ENCODE measurements at regions not wholly inside any gene's neighbourhood (a gene's known extent, or its start where the extent isn't known, plus 50 kb on each side); places are given as distances from the start of the nearest gene placed in this dataset.
A peak's percentile ranks its signal among the peaks of the same experiment; 100 is the strongest.

GRCh38 chr5:2160811-2161210, 278.1 kb upstream of the IRX4 start:
- H3K27me3 ChIP-seq = peaks cover 4% of the 10 kb centered on the region
- DNase-seq (ENCODE audit: low spot score in 2 of 2) = peak in 1 of 2 donors; percentile 5
- H3K4me1 ChIP-seq = peaks cover 17% of the 10 kb centered on the region
- 68% methylated on average over 2 of the region's 2 CpGs for WGBS
- H3K27ac ChIP-seq = no peak overlapping the region
- H3K36me3 ChIP-seq = no peaks in the 10 kb centered on the region
- H3K9me3 ChIP-seq = no peaks in the 10 kb centered on the region
- TF ChIP-seq EP300 (IDR thresholded peaks at IDR 0.05) (no peak), POLR2A (IDR thresholded peaks at IDR 0.05) (no peak), POLR2AphosphoS5 (IDR thresholded peaks at IDR 0.05) (no peak), CTCF (IDR thresholded peaks at IDR 0.05) (no peak)
- H3K4me3 ChIP-seq = no peak overlapping the region

DNA sequence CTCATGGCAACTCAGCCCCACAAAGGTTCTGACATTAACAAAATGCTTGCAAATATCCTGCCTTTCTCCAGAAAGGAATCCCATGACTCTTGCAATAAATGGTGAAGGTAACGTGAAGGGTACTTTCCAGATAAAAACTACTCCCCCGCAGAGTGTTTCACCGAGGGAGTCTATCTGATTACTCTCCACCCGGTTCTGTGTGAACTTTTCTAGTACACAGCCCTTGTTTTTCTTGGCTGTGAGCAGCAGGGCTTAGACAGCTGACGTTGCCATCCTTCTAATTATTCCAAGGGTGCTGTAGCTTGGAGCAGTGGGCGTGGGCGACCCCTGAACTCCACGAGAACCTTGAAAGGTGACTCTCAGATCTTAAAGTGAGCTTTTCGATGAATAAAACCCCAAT, 276.0 kb upstream of the IRX4 start:
- peak; percentile 19 to 21 for DNase-seq (ENCODE audit: low spot score in 2 of 2)
- 60% methylated on average over 9 of the region's 9 CpGs for WGBS
- Histone ChIP-seq H3K4me1 (peaks cover 17% of the 10 kb centered on the region), H3K36me3 (no peaks in the 10 kb centered on the region), H3K27me3 (no peaks in the 10 kb centered on the region), H3K4me3 (no peak overlapping the region), H3K27ac (no peak overlapping the region), H3K9me3 (no peaks in the 10 kb centered on the region)
- TF ChIP-seq EP300 (IDR thresholded peaks at IDR 0.05) (no peak), CTCF (IDR thresholded peaks at IDR 0.05) (no peak), POLR2AphosphoS5 (IDR thresholded peaks at IDR 0.05) (no peak), POLR2A (IDR thresholded peaks at IDR 0.05) (no peak)

GRCh38 chr5:2158109-2158508, 275.4 kb upstream of the IRX4 start:
- H3K4me1 ChIP-seq = peaks cover 17% of the 10 kb centered on the region
- H3K27ac ChIP-seq = peak overlapping the region; percentile 26
- H3K27me3 ChIP-seq = no peaks in the 10 kb centered on the region
- H3K36me3 ChIP-seq = no peaks in the 10 kb centered on the region
- TF ChIP-seq POLR2AphosphoS5 (IDR thresholded peaks at IDR 0.05) (no peak), CTCF (IDR thresholded peaks at IDR 0.05) (no peak), EP300 (IDR thresholded peaks at IDR 0.05) (no peak), POLR2A (IDR thresholded peaks at IDR 0.05) (no peak)
- 47% methylated on average over 5 of the region's 5 CpGs for WGBS
- H3K9me3 ChIP-seq = no peaks in the 10 kb centered on the region
- DNase-seq (ENCODE audit: low spot score in 2 of 2) = peak; percentile 20 to 40
- no peak overlapping the region for H3K4me3 ChIP-seq

DNA sequence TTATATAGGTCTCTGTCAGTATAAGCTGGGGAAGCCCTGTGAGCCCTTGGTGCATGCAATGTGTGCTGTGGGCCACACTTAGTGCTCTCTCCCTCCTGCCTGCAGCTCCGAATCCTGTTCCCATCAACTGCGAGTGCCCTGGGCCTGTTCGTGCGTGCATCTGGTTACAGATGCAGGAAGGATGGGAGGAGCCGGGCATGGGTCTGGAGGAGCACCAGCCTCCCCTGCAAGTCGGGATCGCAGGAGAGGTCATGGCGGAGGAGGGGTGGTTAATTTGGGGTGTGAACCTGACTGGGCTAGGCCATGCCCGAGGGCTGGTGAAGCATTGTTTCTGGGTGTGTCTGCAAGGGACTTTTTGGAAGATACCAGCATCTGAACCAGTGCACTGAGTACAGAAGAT, 274.6 kb upstream of the IRX4 start:
- H3K27ac ChIP-seq = peak overlapping the region; percentile 26
- TF ChIP-seq POLR2AphosphoS5 (IDR thresholded peaks at IDR 0.05) (no peak), EP300 (IDR thresholded peaks at IDR 0.05) (no peak), CTCF (IDR thresholded peaks at IDR 0.05) (no peak), POLR2A (IDR thresholded peaks at IDR 0.05) (no peak)
- no peaks in the 10 kb centered on the region for H3K27me3 ChIP-seq
- peak in 1 of 2 donors; percentile 58 for DNase-seq (ENCODE audit: low spot score in 2 of 2)
- peaks cover 17% of the 10 kb centered on the region for H3K4me1 ChIP-seq
- H3K9me3 ChIP-seq = no peaks in the 10 kb centered on the region
- H3K36me3 ChIP-seq = no peaks in the 10 kb centered on the region
- 57% methylated on average over 8 of the region's 9 CpGs for WGBS
- no peak overlapping the region for H3K4me3 ChIP-seq

DNA sequence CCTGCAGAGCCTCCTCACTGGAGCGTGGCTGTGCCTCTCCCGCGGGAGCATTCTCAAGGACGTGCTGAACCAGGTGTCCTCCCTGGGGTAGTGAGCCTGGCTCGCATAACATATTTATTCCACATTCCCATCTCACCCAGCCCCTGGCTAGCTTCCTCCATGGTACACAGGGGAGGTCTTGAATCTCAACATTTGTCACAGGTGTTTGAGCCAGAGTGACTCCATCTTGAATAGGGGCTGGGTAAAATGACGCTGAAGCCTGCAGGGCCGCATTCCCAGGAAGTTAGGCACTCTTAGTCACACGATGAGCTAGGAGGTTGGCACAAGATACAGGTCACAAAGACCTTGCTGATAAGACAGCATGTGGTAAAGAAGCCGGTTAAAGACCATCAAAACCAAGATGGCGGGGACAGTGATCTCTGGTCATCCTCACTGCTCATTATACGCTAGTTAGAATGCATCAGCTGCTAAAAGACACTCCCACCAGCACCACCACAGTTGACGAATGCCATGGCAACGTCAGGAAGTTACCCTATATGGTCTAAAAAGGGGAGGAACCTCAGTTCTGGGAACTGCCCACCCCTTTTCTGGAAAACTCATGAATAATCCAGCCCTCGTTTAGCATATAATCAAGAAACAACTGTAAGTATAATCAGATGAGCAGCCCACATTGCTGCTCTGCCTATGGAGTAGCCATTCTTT, 273.8 kb upstream of the IRX4 start:
- Histone ChIP-seq H3K9me3 (no peaks in the 10 kb centered on the region), H3K4me1 (peaks cover 17% of the 10 kb centered on the region), H3K4me3 (no peak overlapping the region), H3K36me3 (no peaks in the 10 kb centered on the region), H3K27me3 (no peaks in the 10 kb centered on the region), H3K27ac (no peak overlapping the region)
- WGBS = 86% methylated on average over 14 of the region's 14 CpGs
- peak in 1 of 2 donors; percentile 38 for DNase-seq (ENCODE audit: low spot score in 2 of 2)
- TF ChIP-seq EP300 (IDR thresholded peaks at IDR 0.05) (no peak), POLR2A (IDR thresholded peaks at IDR 0.05) (no peak), CTCF (IDR thresholded peaks at IDR 0.05) (no peak), POLR2AphosphoS5 (IDR thresholded peaks at IDR 0.05) (no peak)

Data from suprapubic skin (tissue), 4 donors.